NCI-H187 (cell line): ENCODE measurements at regions not wholly inside any gene's neighbourhood (a gene's known extent, or its start where the extent isn't known, plus 50 kb on each side); places are given as distances from the start of the nearest gene placed in this dataset.
"Not testable (repeated sequence)": the region's sequence is repeated elsewhere in the genome, so short reads cannot be mapped to it uniquely, and the experiment has no call there.

ENCODE experiments used
- DNase-seq, 2 experiments: peaks; one replicate each; lab custom pipeline; 2025; lab: John Stamatoyannopoulos, UW

GRCh38 chr5:67935908-67936566 is 279.5 kb upstream of the PIK3R1 start:
- no peak for DNase-seq

GRCh38 chr5:67934976-67935375 is 280.6 kb upstream of the PIK3R1 start:
- DNase-seq: no peak

- DNase-seq: no peak
These were observed 290.0 kb upstream of the PIK3R1 start for GRCh38 chr5:67925511-67925910.

GRCh38 chr5:67921004-67921601 is 294.5 kb upstream of the PIK3R1 start:
- DNase-seq: no peak

DNA sequence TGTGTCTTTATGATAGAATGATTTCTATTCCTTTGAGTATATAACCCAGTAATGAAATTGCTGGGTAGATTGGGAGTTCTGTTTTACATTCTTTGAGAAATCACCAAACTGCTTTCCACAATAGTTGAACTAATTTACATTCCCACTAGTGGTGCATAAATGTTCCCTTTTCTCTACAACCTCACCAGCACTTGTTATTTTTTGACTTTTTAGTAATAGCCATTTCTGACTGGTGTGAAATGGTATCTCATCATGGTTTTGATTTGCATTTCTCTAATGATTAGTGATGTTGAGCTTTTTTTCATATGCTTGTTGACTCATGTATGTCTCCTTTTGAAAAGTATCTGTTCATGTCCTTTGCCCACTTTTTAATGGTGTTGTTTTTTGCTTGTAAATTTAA is 296.0 kb upstream of the PIK3R1 start:
- not testable (repeated sequence) for DNase-seq

GRCh38 chr5:67917561-67917960 is 298.0 kb upstream of the PIK3R1 start:
- no peak for DNase-seq

- DNase-seq: no peak
These were observed 305.0 kb upstream of the PIK3R1 start for GRCh38 chr5:67910546-67910945.

DNA sequence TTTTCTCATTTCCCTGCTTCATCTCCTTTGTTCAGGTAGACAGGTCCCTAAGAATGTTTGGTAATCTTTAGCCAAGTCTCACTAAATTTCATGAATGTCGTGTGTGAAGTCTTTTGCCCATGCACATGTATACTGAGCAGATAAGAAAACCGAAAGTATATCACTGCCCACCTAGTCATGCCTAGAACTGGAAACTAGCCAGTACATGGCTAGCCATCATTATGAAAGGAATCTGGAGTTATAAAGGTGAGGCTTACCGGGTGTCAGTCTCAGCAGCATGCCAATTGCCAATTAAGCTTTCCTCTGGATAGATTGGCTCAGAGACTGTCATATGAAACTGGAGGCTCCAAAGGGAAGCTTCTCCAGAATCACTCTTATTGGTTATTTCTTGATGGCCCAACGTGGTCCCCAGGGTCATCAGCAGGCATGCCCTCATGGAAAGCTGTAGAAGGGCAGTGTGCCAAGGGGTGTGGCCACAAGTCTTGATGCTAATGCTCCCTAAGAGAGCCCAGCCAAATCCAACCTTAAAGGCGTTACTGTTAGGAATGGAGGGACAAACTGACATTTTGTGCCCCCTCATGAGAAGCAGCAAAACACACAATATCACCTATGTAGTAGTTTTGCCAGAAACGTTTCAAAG is 307.3 kb upstream of the PIK3R1 start:
- no peak for DNase-seq

GRCh38 chr5:67904366-67904765 is 311.2 kb upstream of the PIK3R1 start:
- DNase-seq: no peak

- no peak for DNase-seq
These were observed 311.9 kb upstream of the PIK3R1 start for GRCh38 chr5:67903656-67904055.

DNA sequence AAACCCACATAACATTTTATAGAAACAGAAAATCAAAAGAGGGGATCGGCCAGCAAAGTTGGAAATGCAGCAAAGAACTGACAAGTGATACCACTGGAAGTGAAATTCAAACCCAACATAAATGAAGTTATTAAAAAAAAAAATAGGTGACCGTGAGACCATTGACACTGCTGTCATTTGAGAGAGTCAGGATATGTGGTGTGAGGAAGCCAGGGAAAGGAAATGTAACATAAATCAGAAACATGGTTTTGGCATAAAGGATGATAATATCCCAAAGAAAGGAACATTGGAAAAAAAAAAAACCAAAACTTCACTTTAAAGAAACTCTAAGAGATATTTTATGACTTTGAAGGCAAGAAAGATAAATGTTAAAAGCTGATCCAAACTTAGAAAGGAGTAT is 312.4 kb upstream of the PIK3R1 start:
- no peak for DNase-seq

- DNase-seq: no peak
These were observed 313.1 kb upstream of the PIK3R1 start for GRCh38 chr5:67902497-67902830.

GRCh38 chr5:67901814-67902496 is 313.6 kb upstream of the PIK3R1 start:
- no peak for DNase-seq

GRCh38 chr5:67900514-67900913 is 315.0 kb upstream of the PIK3R1 start:
- DNase-seq: no peak

- DNase-seq: no peak
These were observed 317.6 kb upstream of the PIK3R1 start for GRCh38 chr5:67897980-67898379.

- DNase-seq: no peak
These were observed 318.1 kb upstream of the PIK3R1 start for GRCh38 chr5:67897431-67897830.

DNA sequence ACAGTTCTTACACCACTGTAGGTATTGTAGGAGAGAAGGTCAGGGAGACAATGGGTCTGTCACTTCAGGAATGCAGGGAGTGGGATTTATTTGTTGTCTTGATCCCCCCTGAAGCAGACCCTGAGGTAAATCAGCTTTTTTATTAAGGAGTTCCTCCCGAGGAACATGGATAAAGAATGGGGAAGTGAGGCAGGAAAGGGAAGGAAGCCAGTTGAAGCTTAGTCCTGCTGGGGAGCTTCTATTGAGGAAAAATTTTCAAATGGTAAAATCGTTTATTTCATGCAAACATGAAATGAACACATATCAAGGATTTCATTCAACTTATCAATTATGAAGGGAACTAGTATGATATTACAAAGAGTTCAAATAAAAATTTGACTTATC is 318.6 kb upstream of the PIK3R1 start:
- no peak for DNase-seq

DNA sequence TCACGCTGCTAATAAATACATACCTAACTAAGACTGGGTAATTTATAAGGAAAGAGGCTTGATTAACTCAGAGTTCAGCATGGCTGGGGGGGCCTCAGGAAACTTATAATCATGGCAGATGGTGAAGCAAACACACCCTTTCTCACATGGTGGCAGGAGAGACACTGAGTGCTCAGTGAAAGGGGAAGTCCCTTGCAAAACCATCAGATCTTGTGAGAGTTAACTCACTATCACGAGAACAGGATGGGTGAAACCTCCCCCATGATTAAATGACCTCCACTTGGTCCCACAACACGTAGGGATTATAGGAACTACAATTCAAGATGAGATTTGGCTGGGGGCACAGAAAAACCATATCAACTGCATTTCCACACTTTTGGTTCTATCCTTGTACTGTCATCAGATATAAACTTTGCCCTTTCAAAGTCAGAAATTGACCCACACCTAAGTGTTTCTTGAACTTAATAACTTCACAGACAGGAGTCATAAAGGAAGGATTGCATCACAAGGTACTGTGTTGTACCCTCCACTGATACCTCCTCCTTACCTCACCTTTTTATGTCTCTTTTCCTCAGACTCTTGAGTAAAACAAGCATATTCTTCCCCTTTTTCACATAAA is 319.1 kb upstream of the PIK3R1 start:
- no peak for DNase-seq

DNA sequence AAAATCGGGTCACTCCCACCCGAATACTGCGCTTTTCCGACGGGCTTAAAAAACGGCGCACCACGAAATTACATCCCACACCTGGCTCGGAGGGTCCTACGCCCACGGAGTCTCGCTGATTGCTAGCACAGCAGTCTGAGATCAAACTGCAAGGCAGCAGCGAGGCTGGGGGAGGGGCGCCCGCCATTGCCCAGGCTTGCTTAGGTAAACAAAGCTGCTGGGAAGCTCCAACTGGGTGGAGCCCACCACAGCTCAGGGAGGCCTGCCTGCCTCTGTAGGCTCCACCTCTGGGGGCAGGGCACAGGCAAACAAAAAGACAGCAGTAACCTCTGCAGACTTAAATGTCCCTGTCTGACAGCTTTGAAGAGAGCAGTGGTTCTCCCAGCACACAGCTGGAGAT is 325.7 kb upstream of the PIK3R1 start:
- DNase-seq: not testable (repeated sequence)

GRCh38 chr5:67887748-67888161 is 327.8 kb upstream of the PIK3R1 start:
- DNase-seq: no peak

GRCh38 chr5:67886761-67887160 is 328.8 kb upstream of the PIK3R1 start:
- no peak for DNase-seq

- DNase-seq: no peak
These were observed 334.7 kb upstream of the PIK3R1 start for GRCh38 chr5:67880876-67881275.

DNA sequence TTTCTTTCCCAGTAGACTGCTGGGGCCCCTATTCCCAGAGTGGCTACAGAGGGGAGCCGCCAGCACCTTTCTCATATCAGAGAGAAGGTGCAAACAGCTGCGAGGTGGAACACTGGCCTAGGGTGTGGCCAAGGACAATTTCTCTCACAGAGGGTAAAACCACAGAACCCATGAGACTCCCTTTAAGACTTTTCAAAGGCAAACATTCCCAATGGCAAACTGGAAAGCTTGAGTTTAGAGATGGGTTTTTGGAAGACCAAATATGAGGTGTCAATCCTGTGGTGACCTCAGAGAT is 335.1 kb upstream of the PIK3R1 start:
- DNase-seq: no peak
